ENCODE measurements at regions not wholly inside any gene's neighbourhood (a gene's known extent, or its start where the extent isn't known, plus 50 kb on each side); places are given as distances from the start of the nearest gene placed in this dataset.

- DNase-seq (ENCODE audit: low spot score): no peak
- Histone ChIP-seq H3K9ac (no peak overlapping the region), H3K4me1 (no peaks in the 10 kb centered on the region), H3K27me3 (no peaks in the 10 kb centered on the region), H3K27ac (no peak overlapping the region), H3K4me3 (no peak overlapping the region), H3K36me3 (no peaks in the 10 kb centered on the region), H3K9me3 (ENCODE audit: low read depth) (no peaks in the 10 kb centered on the region), H3F3A (ENCODE audit: low read depth) (peaks cover 3% of the 10 kb centered on the region), H2AFZ (replicated peaks) (no peak overlapping the region), H3K79me2 (ENCODE audit: low read depth) (no peaks in the 10 kb centered on the region), H3K4me2 (no peak overlapping the region), H4K20me1 (ENCODE audit: low read depth) (no peaks in the 10 kb centered on the region)
- Mint-ChIP-seq H3K9me3 (no peaks in the 10 kb centered on the region), H3K4me1 (peaks cover 3% of the 10 kb centered on the region), H3K36me3 (peaks cover 2% of the 10 kb centered on the region), H3K4me3 (no peak overlapping the region), H3K27me3 (ENCODE audit: insufficient read depth, low read depth) (peaks cover 2% of the 10 kb centered on the region), H3K27ac (no peak overlapping the region)
- TF ChIP-seq, protein P1, sequence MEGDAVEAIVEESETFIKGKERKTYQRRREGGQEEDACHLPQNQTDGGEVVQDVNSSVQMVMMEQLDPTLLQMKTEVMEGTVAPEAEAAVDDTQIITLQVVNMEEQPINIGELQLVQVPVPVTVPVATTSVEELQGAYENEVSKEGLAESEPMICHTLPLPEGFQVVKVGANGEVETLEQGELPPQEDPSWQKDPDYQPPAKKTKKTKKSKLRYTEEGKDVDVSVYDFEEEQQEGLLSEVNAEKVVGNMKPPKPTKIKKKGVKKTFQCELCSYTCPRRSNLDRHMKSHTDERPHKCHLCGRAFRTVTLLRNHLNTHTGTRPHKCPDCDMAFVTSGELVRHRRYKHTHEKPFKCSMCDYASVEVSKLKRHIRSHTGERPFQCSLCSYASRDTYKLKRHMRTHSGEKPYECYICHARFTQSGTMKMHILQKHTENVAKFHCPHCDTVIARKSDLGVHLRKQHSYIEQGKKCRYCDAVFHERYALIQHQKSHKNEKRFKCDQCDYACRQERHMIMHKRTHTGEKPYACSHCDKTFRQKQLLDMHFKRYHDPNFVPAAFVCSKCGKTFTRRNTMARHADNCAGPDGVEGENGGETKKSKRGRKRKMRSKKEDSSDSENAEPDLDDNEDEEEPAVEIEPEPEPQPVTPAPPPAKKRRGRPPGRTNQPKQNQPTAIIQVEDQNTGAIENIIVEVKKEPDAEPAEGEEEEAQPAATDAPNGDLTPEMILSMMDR (IDR thresholded peaks at IDR 0.05): no peak
- TF ChIP-seq EZH2 (IDR thresholded peaks at IDR 0.05) (no peak), EZH2phosphoT487 (IDR thresholded peaks at IDR 0.05) (no peak)
These were observed 256.9 kb upstream of the DDX18 start for GRCh38 chr2:117557626-117558025.

- Histone ChIP-seq H3K9me3 (ENCODE audit: low read depth) (no peaks in the 10 kb centered on the region), H3K9ac (no peak overlapping the region), H3K27ac (no peak overlapping the region), H4K20me1 (ENCODE audit: low read depth) (no peaks in the 10 kb centered on the region), H3K4me3 (no peak overlapping the region), H3F3A (ENCODE audit: low read depth) (no peaks in the 10 kb centered on the region), H3K4me2 (no peak overlapping the region), H3K36me3 (no peaks in the 10 kb centered on the region), H3K27me3 (no peaks in the 10 kb centered on the region), H3K4me1 (no peaks in the 10 kb centered on the region), H3K79me2 (ENCODE audit: low read depth) (no peaks in the 10 kb centered on the region), H2AFZ (replicated peaks) (no peak overlapping the region)
- TF ChIP-seq EZH2 (IDR thresholded peaks at IDR 0.05): no peak
- no peak for TF ChIP-seq EZH2phosphoT487 (IDR thresholded peaks at IDR 0.05)
- TF ChIP-seq, protein P1 (IDR thresholded peaks at IDR 0.05): no peak
- no peak overlapping the region for H3K27ac Mint-ChIP-seq
- peaks cover 2% of the 10 kb centered on the region for H3K27me3 Mint-ChIP-seq (ENCODE audit: insufficient read depth, low read depth)
- H3K36me3 Mint-ChIP-seq: no peaks in the 10 kb centered on the region
- no peak for DNase-seq (ENCODE audit: low spot score)
- H3K4me3 Mint-ChIP-seq: no peak overlapping the region
- H3K9me3 Mint-ChIP-seq: peaks cover 9% of the 10 kb centered on the region
- H3K4me1 Mint-ChIP-seq: no peaks in the 10 kb centered on the region
These were observed 251.8 kb upstream of the DDX18 start for GRCh38 chr2:117562654-117563053.

DNA sequence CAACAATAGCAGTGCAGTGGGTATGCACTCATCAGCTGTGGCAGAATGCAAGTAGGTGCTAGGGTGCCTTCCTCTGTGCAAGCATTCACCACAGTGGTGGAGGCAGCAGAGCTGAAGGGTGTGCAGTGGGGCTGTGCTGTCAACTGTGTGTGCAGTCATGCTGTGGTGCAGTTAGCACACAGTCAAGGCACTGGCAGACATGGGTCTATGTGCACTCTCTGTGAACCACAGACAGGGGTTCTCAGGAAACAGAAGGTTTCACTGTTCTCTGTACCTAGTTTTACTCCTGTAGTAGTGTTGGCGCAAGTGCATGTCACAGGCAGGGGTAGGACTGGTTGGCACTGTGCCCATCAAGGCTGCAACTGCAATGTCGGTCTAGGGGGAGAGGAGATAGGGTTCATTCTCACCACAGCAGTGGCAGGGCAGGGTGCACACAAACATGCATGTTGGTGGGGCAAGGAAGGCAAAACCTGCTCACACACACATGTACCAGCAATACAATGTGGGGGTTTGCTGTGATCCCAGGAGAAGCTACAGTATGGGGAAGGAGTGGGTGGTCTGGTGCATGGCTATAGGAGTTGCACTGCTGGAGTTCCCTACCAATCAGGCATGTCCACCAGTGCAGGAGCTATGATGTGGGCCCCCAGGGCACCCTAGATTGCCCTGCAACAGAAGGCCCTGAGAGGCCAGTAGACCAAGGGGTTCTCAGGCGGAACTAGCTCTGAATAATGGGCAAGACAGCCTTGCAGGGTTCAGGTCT, 242.7 kb upstream of the DDX18 start:
- Mint-ChIP-seq H3K36me3 (peaks cover 5% of the 10 kb centered on the region), H3K4me1 (no peaks in the 10 kb centered on the region), H3K27me3 (ENCODE audit: insufficient read depth, low read depth) (no peaks in the 10 kb centered on the region), H3K27ac (no peak overlapping the region), H3K9me3 (peaks cover 29% of the 10 kb centered on the region), H3K4me3 (no peak overlapping the region)
- H3K4me2 ChIP-seq: no peak overlapping the region
- no peaks in the 10 kb centered on the region for H4K20me1 ChIP-seq (ENCODE audit: low read depth)
- H3K79me2 ChIP-seq (ENCODE audit: low read depth): no peaks in the 10 kb centered on the region
- H3K9me3 ChIP-seq (ENCODE audit: low read depth): no peaks in the 10 kb centered on the region
- no peak overlapping the region for H3K27ac ChIP-seq
- no peaks in the 10 kb centered on the region for H3F3A ChIP-seq (ENCODE audit: low read depth)
- H3K36me3 ChIP-seq: no peaks in the 10 kb centered on the region
- DNase-seq (ENCODE audit: low spot score): no peak
- no peak overlapping the region for H3K4me3 ChIP-seq
- H2AFZ ChIP-seq (replicated peaks): no peak overlapping the region
- H3K9ac ChIP-seq: no peak overlapping the region
- TF ChIP-seq EZH2phosphoT487 (IDR thresholded peaks at IDR 0.05): no peak
- TF ChIP-seq EZH2 (IDR thresholded peaks at IDR 0.05): no peak
- TF ChIP-seq, protein P1 (IDR thresholded peaks at IDR 0.05): no peak
- H3K4me1 ChIP-seq: no peaks in the 10 kb centered on the region
- H3K27me3 ChIP-seq: no peaks in the 10 kb centered on the region

Data from neural progenitor cell (in vitro differentiated cells).